ENCODE measurements at regions not wholly inside any gene's neighbourhood (a gene's known extent, or its start where the extent isn't known, plus 50 kb on each side); places are given as distances from the start of the nearest gene placed in this dataset.

- TF ChIP-seq EZH2 (IDR thresholded peaks at IDR 0.05; ENCODE audit: insufficient read depth, poor library complexity, severe bottlenecking) (no peak), EZH2phosphoT487 (IDR thresholded peaks at IDR 0.05; ENCODE audit: insufficient read depth, low read depth) (no peak)
Observed at GRCh38 chr3:181358562-181358961, 353.2 kb upstream of the SOX2 start.
